Heart left ventricle (tissue), 13 donors: ENCODE measurements at regions not wholly inside any gene's neighbourhood (a gene's known extent, or its start where the extent isn't known, plus 50 kb on each side); places are given as distances from the start of the nearest gene placed in this dataset.
"Not testable (repeated sequence)": the region's sequence is repeated elsewhere in the genome, so short reads cannot be mapped to it uniquely, and the experiment has no call there.

Experiments
- POLR2A ChIP-seq, 2 donors: fragments of 450-650 bp; IDR thresholded peaks; one replicate each; pipeline ENCODE4 v1.6.1; 2017; ENCODE audit warnings: antibody characterized with exemption in 2 of 2, mild to moderate bottlenecking in 2 of 2, moderate library complexity in 2 of 2
- TF ChIP-seq, protein P1 (sequence below), 12 donors: fragments of 200-600 bp; sonication (generic) in 4 of 12; IDR thresholded peaks; one replicate each; pipeline versions ENCODE4 v1.5.0 to v1.8.0; 2018 to 2022; ENCODE audit warnings: antibody characterized with exemption in 12 of 12, mild to moderate bottlenecking in 5 of 12
- donor health status: ischemic (EF 13 %, LVEDD 7.1; RV severe dilation, severe dysfunction).
- donor health status: DM: no; HTN: yes; CAD: no.
- donor health status: DM: no; HTN: no; CAD: no.
- donor health status: ischemic (EF 25% LVEDD 6.9; RV normal size, moderate dysfunction).
- donor health status: ischemic (EF 25% LVEDD 5.7; RV mildly dilated, moderate dysfunction).
- donor health status: ischemic (EF 35%, LVEDD 5.7; RV mildly dilated, moderate dysfunction).
- donor health status: nonischemic (EF 11% LVEDD 7.7; RV severe dilation, severe dysfunction).
- donor health status: DM: yes; HTN: yes; CAD: no.
- donor health status: PGD.
- donor health status: ischemic (EF 29% LVEDD 5.4; RV normal size, mild dysfunction).
- donor health status: nonischemic (EF 23%, LVEDD 6.1; RV moderate dilation, normal function).

GRCh38 chr14:89104171-89104817 lies 279.8 kb downstream of the TTC8 start:
- TF ChIP-seq, protein P1, sequence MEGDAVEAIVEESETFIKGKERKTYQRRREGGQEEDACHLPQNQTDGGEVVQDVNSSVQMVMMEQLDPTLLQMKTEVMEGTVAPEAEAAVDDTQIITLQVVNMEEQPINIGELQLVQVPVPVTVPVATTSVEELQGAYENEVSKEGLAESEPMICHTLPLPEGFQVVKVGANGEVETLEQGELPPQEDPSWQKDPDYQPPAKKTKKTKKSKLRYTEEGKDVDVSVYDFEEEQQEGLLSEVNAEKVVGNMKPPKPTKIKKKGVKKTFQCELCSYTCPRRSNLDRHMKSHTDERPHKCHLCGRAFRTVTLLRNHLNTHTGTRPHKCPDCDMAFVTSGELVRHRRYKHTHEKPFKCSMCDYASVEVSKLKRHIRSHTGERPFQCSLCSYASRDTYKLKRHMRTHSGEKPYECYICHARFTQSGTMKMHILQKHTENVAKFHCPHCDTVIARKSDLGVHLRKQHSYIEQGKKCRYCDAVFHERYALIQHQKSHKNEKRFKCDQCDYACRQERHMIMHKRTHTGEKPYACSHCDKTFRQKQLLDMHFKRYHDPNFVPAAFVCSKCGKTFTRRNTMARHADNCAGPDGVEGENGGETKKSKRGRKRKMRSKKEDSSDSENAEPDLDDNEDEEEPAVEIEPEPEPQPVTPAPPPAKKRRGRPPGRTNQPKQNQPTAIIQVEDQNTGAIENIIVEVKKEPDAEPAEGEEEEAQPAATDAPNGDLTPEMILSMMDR (IDR thresholded peaks at IDR 0.05) = not testable (repeated sequence)
- not testable (repeated sequence) for TF ChIP-seq POLR2A (IDR thresholded peaks at IDR 0.05)
